ENCODE measurements at regions not wholly inside any gene's neighbourhood (a gene's known extent, or its start where the extent isn't known, plus 50 kb on each side); places are given as distances from the start of the nearest gene placed in this dataset.

DNA sequence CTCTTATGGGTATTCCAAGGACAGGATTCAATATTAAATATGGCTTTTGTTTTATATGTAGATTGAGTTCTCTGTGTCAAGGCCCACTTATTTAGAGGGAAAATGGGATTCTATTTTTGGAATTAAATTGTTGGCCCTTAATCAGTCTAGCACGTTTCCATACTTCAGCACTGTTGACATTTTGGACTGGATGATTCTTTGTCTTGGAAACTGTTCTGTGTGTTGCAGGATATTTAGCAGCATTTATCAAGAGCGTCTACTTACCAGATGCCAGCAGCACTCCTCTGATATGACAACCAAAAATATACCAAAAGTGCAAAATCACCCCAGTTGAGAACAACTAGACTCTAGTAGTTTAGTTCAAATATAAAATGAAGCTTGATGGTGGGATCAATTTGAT lies 1027.0 kb upstream of the COX7C start (continued):
- TF ChIP-seq, protein P1, sequence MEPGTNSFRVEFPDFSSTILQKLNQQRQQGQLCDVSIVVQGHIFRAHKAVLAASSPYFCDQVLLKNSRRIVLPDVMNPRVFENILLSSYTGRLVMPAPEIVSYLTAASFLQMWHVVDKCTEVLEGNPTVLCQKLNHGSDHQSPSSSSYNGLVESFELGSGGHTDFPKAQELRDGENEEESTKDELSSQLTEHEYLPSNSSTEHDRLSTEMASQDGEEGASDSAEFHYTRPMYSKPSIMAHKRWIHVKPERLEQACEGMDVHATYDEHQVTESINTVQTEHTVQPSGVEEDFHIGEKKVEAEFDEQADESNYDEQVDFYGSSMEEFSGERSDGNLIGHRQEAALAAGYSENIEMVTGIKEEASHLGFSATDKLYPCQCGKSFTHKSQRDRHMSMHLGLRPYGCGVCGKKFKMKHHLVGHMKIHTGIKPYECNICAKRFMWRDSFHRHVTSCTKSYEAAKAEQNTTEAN (CRISPR knock-in tag; IDR thresholded peaks at IDR 0.05), result no peak
- TF ChIP-seq GTF2I (CRISPR knock-in tag; conservative IDR thresholded peaks at IDR 0.05), result no peak
- no peak for TF ChIP-seq ZNF317 (CRISPR knock-in tag; IDR thresholded peaks at IDR 0.05; ENCODE audit: borderline replicate concordance, low read depth)
- TF ChIP-seq GRHL2 (CRISPR knock-in tag; IDR thresholded peaks at IDR 0.05; ENCODE audit: insufficient replicate concordance, severe bottlenecking), result no peak

DNA sequence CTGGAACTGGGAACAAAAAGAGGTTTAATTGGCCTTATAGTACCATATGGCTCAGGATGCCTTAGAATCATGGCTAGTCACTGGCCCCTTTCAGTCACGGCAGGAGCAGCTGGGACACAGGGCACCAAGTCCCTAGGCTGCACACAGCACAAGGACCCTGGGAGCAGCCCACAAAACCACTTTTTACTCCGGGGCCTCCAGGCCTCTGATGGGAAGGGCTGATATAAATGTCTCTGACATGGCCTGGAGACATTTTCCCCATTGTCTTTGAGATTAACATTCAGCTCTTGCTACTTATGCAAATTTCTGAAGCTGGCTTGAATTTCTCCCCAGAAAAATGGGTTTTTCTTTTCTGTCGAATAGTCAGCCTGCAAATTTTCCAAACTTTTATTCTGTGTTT lies 1026.4 kb upstream of the COX7C start:
- CTCF ChIA-PET, result no interaction called here
- POLR2A ChIA-PET, result no interaction called here
- H3K9me3 Mint-ChIP-seq, result peaks cover 16% of the 10 kb centered on the region
- peaks cover 28% of the 10 kb centered on the region for H3K4me1 Mint-ChIP-seq
- ATAC-seq, result peak; percentile 58
- H3K27ac Mint-ChIP-seq, result no peak overlapping the region
- DNase-seq (ENCODE audit: low spot score), result no peak
- H3K27me3 Mint-ChIP-seq (ENCODE audit: low read depth), result no peaks in the 10 kb centered on the region
- TF ChIP-seq ZNF219 (CRISPR knock-in tag; IDR thresholded peaks at IDR 0.05; ENCODE audit: borderline replicate concordance), result no peak
- no peak for TF ChIP-seq RELA (CRISPR knock-in tag; IDR thresholded peaks at IDR 0.05; ENCODE audit: borderline replicate concordance)
- no peak for TF ChIP-seq MYBL2 (CRISPR knock-in tag; IDR thresholded peaks at IDR 0.05)
- no peak for TF ChIP-seq TEAD1 (CRISPR knock-in tag; IDR thresholded peaks at IDR 0.05)
- TF ChIP-seq, protein P2, sequence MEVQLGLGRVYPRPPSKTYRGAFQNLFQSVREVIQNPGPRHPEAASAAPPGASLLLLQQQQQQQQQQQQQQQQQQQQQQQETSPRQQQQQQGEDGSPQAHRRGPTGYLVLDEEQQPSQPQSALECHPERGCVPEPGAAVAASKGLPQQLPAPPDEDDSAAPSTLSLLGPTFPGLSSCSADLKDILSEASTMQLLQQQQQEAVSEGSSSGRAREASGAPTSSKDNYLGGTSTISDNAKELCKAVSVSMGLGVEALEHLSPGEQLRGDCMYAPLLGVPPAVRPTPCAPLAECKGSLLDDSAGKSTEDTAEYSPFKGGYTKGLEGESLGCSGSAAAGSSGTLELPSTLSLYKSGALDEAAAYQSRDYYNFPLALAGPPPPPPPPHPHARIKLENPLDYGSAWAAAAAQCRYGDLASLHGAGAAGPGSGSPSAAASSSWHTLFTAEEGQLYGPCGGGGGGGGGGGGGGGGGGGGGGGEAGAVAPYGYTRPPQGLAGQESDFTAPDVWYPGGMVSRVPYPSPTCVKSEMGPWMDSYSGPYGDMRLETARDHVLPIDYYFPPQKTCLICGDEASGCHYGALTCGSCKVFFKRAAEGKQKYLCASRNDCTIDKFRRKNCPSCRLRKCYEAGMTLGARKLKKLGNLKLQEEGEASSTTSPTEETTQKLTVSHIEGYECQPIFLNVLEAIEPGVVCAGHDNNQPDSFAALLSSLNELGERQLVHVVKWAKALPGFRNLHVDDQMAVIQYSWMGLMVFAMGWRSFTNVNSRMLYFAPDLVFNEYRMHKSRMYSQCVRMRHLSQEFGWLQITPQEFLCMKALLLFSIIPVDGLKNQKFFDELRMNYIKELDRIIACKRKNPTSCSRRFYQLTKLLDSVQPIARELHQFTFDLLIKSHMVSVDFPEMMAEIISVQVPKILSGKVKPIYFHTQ (CRISPR knock-in tag; IDR thresholded peaks at IDR 0.05), result no peak
- TF ChIP-seq FOXK1 (CRISPR knock-in tag; IDR thresholded peaks at IDR 0.05), result no peak
- TF ChIP-seq OVOL2 (CRISPR knock-in tag; IDR thresholded peaks at IDR 0.05; ENCODE audit: borderline replicate concordance), result no peak
- TF ChIP-seq, protein P3, sequence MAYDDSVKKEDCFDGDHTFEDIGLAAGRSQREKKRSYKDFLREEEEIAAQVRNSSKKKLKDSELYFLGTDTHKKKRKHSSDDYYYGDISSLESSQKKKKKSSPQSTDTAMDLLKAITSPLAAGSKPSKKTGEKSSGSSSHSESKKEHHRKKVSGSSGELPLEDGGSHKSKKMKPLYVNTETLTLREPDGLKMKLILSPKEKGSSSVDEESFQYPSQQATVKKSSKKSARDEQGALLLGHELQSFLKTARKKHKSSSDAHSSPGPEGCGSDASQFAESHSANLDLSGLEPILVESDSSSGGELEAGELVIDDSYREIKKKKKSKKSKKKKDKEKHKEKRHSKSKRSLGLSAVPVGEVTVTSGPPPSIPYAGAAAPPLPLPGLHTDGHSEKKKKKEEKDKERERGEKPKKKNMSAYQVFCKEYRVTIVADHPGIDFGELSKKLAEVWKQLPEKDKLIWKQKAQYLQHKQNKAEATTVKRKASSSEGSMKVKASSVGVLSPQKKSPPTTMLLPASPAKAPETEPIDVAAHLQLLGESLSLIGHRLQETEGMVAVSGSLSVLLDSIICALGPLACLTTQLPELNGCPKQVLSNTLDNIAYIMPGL (CRISPR knock-in tag; IDR thresholded peaks at IDR 0.05), result no peak
- TF ChIP-seq, protein P4, sequence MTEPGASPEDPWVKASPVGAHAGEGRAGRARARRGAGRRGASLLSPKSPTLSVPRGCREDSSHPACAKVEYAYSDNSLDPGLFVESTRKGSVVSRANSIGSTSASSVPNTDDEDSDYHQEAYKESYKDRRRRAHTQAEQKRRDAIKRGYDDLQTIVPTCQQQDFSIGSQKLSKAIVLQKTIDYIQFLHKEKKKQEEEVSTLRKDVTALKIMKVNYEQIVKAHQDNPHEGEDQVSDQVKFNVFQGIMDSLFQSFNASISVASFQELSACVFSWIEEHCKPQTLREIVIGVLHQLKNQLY (CRISPR knock-in tag; IDR thresholded peaks at IDR 0.05), result no peak
- no peak for TF ChIP-seq NFATC4 (CRISPR knock-in tag; IDR thresholded peaks at IDR 0.05)
- TF ChIP-seq, protein P5, sequence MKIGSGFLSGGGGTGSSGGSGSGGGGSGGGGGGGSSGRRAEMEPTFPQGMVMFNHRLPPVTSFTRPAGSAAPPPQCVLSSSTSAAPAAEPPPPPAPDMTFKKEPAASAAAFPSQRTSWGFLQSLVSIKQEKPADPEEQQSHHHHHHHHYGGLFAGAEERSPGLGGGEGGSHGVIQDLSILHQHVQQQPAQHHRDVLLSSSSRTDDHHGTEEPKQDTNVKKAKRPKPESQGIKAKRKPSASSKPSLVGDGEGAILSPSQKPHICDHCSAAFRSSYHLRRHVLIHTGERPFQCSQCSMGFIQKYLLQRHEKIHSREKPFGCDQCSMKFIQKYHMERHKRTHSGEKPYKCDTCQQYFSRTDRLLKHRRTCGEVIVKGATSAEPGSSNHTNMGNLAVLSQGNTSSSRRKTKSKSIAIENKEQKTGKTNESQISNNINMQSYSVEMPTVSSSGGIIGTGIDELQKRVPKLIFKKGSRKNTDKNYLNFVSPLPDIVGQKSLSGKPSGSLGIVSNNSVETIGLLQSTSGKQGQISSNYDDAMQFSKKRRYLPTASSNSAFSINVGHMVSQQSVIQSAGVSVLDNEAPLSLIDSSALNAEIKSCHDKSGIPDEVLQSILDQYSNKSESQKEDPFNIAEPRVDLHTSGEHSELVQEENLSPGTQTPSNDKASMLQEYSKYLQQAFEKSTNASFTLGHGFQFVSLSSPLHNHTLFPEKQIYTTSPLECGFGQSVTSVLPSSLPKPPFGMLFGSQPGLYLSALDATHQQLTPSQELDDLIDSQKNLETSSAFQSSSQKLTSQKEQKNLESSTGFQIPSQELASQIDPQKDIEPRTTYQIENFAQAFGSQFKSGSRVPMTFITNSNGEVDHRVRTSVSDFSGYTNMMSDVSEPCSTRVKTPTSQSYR (CRISPR knock-in tag; IDR thresholded peaks at IDR 0.05), result no peak
- no peak for TF ChIP-seq SMAD3 (CRISPR knock-in tag; IDR thresholded peaks at IDR 0.05; ENCODE audit: borderline replicate concordance)
- peaks cover 16% of the 10 kb centered on the region for H3K36me3 Mint-ChIP-seq
- no peak overlapping the region for H3K4me3 Mint-ChIP-seq
